NOMO-1 treated with DMSO at 0.1 percent for 48 hours (cell line): ENCODE measurements at regions not wholly inside any gene's neighbourhood (a gene's known extent, or its start where the extent isn't known, plus 50 kb on each side); places are given as distances from the start of the nearest gene placed in this dataset.

ENCODE experiments used
- DNase-seq: peaks from one replicate; lab custom pipeline; 2025; ENCODE audit not compliant: unreplicated experiment; lab: John Stamatoyannopoulos, UW

DNA sequence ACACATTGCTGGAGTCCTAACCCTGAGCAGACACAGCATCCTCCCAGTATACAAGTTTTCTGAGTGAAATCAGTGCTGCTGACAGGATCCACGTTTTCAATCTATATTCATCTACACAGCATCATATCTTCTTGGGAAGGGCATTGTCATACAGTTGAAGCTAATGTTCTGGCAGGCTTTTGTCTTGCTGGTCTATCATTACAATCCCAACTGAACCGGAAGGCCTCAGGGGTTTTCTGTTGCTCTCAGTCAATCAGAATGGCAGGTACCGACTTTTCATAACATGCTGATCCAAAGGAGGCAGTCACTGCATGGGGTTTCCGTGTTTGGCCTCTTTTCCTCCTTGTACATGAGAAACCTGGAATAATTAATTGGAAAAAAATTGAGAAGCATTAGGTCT is 2118.8 kb upstream of the WWC1 start:
- no peak for DNase-seq

DNA sequence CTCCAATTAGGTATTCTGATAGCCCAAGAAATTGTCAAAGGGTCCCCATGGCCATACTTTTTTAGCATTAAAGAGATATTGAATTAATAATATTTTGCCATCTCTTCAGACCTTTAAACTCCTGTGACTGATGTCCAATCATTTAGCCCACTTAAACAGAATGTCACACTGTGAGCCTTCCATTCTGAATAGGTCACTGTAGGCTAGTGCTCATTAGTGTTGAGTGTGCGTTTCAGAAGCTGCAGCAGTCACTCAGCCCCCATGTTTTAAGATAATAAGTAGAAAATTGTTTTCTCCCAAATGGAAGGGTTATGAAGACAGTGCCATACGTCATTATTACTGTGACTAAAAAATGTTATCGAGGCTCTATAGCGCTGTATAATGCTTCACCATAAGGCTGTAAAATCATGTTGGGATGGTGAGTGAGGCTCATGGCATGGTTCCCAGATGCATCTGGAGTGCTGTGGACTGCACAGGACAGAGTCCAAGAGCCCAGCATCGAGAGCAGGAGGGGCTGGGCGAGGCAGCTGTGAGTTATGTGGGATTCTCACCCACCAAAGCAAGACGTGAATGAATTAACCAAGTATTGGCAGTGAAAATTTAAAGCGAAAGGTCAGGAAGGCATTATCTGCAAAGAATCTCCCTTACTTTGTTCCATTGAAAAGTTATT is 2112.9 kb upstream of the WWC1 start:
- no peak for DNase-seq

DNA sequence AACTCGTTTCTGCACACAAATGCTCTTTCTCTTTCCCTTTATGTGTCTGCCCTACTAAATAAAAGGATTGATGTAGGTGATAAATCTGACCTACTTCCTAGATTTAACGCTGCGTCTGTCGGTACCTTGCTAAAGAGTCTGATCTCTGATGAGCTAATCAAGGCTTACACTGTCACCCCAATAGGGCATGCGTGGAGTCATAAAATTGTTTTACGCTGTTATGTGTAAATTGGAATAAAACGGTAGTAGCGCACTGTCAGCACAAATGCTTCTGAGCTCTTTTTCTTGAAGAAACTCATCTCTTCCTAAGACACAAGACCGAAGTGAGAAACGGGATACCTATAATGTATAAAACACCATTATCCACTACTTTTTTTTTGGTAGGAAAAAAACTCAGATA is 2106.3 kb upstream of the WWC1 start:
- DNase-seq = no peak

DNA sequence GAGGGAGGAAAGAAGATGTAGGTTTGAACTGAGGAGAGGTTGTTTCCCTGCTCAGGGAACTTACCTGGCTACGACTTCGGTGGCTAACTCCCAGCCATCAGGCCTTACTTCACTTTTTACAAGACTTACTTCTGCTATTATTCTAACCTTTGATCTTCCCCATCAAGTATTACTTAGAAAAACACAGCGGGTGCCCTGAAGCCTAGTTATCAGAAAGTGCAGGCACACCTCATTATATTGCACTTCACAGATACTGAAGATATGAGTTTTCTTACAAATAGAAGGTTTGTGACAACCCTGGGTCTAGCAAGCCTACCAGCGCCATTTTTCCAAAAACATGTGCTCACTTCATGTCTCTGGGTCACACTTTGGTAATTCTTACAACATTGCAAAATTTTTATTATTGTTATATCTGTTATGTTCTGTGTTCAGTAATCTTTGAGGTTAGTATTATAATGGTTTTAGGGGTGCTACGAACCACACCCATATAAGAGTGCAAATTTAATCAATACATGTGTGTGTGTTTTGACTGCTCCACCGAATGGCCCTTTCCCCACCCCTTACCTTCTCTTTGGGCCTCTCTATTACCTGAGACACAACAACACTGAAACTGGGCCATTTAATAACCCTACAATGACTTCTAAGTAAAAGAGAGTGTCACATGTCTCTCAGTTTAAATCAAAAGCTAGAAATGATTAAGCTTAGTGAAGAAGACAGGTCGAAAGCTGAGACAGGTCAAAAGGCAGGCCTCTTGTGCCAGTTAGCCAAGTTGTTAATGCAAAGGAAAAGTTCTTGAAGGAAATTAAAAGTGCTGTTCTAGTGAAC is 2102.7 kb upstream of the WWC1 start:
- no peak for DNase-seq

DNA sequence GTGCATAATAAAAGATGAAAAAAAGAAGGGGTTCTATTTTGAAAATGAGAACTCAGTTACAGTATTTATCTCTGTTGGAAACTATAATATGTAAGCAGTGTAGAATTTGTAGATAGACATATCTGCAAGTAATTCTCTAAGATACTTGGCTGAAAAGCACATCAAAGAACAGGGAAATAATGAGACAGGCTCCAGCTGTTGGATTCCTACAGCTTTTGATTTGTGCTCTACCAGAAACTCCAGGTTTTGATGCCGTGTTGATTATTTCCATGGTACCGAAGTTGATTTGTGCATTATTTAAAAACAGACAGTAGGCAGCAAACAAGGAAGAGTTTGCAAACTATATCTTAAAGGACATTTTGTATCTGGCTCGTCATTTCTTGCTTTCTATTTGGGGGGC is 2098.7 kb upstream of the WWC1 start:
- DNase-seq = no peak

DNA sequence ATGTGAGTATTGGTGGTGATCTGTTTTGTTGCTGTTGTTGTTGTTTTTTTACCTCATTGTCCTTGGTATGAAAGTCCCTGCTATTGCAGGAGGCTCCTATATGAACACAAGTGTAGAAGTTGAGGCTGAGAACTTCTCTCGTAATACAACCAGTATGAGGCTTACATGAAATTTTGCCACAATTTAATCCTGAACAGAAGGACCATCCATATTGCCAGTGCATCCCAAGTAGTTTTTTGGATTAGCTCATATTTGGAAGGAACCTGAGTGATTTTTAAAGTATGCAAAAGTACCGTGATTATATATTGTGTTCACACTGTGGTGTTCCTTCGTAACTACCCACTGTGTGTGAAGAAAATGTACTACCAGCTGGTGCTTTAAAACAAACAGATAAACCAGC is 2095.5 kb upstream of the WWC1 start:
- DNase-seq = no peak

DNA sequence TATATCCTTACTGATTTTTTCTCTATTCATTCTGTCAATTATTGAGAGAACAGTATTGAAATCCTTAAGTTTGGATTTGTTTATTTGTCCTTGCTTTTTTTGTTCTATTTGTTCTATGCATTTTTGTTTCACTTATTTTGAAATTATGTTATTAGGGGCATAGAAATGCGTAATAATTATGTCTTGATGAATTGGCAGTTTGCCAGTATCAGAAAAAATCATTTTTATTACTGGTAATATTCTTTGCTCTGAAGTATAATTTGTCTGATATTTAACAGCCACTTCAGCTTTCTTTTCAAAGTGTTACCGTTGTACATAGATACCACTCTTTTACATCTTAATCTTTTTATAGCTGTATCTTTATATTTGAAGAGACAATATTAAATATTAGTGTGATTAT is 2090.9 kb upstream of the WWC1 start:
- no peak for DNase-seq

DNA sequence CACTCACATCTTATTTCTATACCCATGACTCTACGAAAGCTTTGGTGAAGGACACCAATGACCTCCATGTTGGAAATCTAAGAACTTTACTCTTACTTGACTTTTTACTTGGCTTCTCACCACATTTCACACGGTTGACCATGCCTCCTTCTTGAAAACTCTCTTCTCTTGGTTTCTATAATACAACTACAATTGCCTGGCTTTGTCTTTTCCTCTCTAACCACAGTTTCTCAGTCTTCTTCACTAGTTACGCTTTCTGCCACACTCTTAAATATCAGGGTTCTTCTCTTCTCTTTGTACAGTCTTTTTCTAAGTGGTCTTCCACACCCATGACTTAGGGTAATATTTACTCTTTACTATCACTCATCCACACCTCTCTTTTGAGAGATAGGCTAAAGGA is 2079.8 kb upstream of the WWC1 start:
- DNase-seq = no peak

DNA sequence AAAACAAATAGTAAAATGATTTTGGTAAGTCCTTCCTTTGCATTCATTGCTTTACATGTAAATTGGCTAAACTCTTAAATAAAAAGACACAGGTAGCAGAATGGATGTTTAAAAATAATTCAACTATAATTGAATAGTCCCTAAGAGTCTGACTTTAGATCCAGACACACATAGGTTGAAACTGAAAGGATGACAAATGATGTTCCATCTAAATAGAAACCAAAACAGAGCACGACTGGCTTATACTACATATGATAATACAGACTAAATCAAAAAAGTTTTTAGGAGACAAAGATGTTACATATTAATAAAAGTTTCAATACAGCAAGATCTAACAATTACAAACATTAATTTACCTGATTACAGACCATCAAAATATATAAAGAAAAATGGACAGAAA is 2055.1 kb upstream of the WWC1 start:
- no peak for DNase-seq

DNA sequence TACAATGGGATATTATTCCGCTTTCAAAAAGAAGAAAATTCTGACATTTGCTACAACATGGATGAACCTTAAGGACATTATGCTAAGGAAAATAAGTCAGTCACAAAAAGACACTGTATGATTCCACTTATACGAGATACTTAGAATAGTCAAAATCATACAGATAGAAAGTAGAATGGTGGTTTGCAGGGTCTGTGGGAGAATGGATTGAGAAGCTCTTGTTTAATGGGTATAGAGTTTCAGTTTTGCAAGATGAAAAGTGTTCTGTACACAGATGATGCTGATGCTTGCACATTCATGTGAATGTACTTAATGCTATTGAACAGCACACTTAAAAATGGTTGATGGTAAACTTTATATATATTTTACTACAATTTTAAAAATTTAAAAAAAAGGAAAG is 2050.7 kb upstream of the WWC1 start:
- no peak for DNase-seq

DNA sequence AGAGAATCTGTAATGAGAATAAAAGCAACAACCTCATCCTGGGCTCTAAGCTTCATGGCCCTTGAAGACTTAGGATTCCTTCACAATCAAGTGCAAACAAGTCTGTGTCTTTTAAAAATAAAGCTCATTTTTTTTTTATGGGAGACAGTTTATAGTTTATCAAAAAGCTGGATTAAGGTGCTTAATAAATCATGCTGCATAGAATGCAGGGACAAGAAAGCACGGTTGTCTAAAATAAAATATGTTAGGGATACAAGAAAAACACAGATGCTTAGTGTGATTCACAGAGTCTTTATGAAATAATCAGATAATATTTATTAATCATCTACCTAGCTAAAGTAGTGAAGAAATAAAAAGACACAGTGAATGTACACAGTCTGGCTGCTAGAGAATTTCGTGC is 2045.9 kb upstream of the WWC1 start:
- DNase-seq = no peak

DNA sequence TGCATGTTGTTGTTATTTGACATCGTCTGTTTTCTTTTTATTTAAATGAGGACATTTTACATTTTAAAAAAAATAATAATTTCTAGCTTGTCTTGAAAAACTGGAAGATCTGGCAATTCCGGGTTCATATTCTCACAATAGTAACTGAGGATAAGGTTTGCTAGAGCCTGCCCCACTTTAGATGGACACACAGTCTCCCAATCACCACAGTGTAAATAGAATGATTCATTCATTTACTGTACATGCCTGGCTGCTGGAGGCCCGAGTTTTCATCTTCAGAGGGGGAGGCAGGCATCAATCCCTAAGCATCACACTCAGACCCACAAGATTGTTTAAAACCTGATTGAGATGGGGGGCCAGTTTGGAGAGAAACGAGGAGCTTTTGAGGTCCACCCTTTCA is 2039.7 kb upstream of the WWC1 start:
- no peak for DNase-seq

DNA sequence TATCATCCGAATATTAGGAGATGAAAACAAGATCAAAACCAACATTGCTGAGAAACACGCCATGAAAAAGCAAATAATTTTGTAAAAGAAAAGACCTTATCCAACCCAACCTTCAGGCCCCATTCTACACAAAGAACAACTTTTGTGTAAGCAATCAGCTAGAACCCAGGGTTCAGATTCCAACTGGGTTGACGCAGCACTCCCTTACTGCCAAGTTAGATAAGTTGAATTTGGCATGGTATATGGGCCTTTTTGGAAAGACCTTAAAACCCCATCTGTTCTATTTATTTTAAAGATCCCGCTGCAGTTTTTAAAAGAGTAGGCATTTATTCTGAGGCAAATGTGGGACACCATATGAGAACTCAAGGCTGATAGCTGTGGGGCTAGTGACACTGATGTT is 2033.8 kb upstream of the WWC1 start:
- DNase-seq = no peak

DNA sequence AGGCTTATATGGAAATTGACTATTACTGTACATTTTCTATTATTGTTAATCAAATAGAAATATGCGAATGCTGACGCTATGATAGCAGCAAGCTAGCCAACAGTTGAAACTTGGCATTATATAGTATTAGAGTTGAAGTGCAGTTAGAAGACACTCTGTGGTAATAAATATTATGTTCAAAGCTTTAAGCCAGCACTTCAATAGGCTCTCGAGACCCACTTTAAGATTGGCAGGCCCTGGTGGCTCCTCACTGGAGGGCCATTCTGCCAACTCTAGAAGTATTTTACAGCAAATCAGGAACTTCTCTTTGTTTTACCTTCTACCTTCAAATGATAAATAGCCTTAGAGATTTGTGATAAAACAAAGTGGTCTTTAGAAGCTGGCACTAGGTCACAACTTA is 2029.0 kb upstream of the WWC1 start:
- DNase-seq = no peak

DNA sequence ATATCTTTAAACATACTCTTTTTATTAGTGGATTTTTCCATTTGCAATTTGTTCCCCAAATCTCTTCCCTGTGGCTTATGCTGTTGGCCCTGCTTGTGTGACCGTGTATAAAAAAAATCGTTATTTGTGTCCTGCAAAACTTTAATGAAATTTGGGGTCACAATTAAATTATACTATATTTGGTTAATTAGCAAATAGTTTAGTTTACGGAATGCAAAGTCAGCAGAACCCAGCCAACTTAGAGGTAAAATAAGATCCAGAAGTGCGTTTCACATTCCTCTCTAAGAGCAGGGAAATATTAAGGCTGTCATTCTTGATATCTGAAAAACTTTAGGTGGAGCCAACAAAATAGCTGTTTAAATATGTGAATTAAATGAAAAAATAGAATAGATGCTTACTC is 2023.5 kb upstream of the WWC1 start:
- DNase-seq = no peak

DNA sequence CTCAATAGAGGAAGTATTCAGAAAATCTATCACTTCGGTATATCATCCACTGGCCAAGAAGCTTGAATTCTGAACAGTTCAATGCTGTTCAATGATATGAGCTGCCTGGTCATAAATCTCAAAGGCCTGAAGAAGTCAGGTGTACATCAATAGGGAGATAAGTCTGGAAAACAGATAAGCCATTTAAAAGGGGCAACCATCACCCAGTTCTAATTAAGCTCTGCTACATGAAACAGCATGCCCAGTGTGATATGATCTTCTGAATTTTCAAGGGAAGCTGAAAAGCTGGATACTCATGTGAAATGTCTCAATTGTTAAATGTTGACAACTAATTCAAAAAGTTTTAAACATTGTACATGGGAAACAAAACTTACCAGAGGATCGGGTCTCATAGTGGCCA is 2020.7 kb upstream of the WWC1 start:
- DNase-seq = no peak

DNA sequence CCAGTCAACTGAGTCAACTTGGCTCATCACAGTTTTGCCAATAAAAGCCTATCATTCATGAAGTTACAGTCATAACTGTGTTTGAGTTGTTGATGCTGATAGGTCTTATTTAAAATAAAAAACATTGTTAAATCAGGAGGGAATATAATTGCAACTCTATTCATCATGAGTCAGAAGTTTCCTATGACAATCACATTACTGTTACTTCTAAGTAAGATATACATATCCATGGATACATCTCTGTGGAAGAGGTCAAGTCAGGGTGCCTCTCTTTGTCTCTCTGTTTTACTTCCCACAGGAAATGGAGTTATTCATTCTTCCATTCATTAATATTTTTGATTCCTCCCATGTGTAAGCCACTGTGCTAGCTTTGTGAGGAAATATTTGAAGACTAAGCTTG is 2015.4 kb upstream of the WWC1 start:
- no peak for DNase-seq

DNA sequence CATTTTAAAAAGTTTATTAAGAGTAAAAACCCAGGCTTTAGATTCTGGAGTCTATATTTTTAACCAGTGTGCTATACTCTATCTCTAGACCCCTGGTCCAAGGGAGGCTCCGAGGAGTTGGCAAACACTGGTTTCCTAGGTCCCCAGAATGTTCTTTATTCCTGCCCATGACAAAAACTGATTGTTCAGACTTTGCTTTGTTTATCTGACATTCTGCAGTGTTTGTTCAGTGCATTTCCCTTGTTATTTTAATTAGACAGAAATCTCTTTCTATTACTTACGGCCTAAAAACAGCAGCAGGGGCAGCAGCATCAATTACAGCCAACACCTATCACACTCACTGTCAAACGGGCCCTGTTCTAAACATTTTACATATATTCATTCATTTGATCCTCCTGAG is 2011.6 kb upstream of the WWC1 start:
- DNase-seq = no peak

DNA sequence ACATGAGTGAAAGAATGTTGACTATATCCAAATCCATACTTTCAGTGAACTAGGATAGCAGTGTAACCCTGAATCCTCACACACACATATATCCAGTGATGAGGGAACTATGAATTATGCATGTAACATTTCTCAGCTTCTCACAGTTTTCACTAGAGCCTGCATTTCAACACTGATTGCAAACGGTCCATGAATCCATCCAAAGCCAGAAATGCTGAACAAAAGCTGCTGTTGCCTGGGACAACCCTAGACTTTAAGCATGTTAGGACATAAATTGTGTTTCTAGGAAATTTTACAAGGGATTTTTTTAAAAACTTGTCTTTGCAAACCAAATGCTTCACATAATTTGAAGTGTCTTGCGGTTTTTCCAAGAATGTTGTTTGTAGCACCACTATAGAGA is 2010.0 kb upstream of the WWC1 start:
- no peak for DNase-seq

DNA sequence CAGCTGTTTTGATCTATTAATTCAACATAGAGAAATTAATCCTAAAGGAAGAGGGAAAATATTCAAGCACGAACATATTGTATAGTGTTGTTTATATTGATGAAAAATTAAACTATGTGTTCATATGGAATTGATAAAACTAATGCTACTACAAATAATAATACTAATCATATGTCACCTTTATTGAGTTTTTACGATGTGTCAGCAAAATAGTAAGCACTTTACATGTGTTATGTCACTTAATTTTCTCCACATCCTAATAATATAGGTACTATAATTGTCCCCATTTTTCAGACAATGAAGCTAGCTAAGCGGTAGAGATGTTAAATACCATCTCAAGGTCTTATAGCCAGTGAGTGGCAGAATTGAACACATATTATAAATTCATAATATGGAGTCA is 2008.5 kb upstream of the WWC1 start:
- DNase-seq = no peak

DNA sequence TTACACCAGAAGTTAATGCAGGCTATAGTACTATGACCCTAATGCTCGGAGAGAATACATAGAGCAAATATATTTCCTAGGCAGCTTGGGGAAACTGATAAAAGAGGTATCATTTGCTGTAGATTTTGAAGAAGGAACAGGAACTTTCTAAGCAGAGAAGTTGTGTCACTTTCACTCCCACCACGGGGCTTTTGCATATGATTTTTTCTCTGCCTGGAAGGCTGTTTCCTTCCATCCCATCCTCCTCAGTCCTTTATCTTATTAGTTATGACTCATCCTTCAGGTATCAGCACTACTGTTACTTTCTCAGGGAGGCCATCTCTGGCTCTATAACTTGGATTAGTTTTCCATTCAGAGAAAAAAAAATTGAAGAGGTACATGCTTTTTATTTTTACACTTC is 2006.1 kb upstream of the WWC1 start:
- DNase-seq = no peak

DNA sequence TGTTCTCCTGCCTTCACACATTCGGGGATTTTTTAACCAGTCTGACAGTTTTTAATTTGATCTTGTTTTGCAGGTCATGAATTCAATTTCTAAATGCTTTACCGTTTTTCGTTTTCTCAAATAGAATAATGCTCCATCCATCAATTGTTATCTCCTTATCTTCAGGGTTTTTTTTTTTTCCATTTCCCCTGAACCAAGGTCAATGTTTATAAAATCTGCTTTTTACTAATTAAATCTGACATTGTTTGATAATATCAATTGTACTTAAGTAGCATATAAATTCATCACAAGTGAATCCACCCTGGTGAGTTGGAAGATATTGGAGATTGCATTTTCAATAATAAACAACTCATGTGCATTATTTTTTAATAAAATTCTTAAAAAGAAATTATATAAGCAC is 2004.6 kb upstream of the WWC1 start:
- DNase-seq = no peak

DNA sequence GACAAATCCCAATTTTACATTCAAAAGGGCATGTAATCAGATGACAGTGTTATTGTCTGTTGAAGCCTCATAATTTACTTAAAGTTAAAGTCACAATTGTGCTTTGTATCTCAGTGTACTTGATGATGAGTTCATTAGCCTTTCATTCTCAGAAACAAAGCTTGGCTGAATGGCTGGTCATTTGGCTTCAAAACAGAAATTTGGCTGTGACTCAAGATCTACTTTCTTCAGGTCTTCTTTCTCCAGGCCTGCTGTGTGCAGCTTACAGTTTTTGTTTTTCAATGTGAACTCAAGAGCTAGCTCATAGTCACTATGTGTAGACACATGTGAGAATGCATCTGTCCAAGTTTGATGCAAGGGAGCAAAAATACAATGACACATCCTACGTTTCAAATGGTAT is 2003.6 kb upstream of the WWC1 start:
- no peak for DNase-seq
